Middle frontal gyrus (tissue), 1 donor: ENCODE measurements at regions not wholly inside any gene's neighbourhood (a gene's known extent, or its start where the extent isn't known, plus 50 kb on each side); places are given as distances from the start of the nearest gene placed in this dataset.
"Not testable (repeated sequence)": the region's sequence is repeated elsewhere in the genome, so short reads cannot be mapped to it uniquely, and the experiment has no call there.

Experiments
- DNase-seq: peaks from one replicate; pipeline ENCODE4 v3.0.0-alpha.2; 2015; ENCODE audit warnings: low spot score; ENCODE audit errors: extremely low spot score

DNA sequence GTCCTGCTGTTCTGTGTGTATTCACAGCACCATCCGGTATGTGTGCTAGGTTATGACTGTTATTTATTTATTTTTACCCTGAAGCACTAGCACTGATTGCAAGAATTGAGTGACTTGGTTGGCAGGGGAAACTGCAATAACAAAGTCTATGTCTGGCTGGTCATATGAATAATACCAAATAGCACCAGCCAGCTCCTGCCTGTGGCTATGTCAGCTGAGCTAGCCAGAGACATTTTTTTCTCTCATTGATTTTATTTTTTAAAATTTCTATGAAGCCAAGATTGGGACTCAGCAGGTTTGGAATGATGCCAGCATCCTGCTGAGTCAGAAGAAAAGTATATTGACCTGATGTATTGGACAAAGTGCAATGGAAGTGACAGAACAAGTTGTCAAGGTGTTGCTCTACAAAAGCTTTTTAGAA, 188.5 kb upstream of the CDH2 start:
- DNase-seq = no peak

DNA sequence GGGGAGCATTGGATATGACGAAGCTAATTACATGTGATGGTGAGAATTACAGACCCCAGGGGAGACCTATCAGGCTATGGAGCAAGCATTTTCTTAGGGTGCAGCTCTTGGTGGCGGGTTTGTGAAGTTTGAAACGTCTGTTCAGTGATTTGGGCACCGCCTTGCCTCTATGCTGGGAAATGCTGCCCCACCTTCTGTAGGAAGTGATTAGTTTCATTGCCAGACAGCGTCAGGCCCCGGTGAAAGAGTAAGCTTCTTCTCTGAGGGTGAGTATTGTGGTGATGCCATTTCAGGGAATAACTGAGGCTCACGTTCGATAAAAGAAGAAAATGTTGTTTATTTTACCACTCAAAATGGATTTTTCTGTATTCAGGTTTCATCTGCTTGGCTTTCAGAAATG, 186.2 kb upstream of the CDH2 start:
- DNase-seq = no peak

DNA sequence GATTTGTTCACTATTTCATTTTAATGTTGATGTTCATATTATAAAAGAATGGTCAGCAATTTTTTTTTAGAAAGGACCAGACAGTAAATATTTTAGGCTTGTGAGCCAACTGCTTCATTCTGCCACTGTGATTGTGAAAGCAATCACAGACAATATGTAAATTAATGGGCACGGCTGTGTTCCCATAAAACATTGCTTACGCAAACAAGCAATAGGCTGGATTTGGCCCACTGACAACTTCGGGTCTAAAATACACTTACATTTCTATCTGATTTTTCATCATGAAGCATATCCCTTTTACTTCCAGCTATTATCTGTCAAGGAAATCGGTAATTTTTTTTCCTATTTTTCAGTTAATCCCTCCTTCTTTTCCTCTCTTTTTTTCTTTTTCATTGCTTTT, 182.2 kb upstream of the CDH2 start:
- DNase-seq = no peak

DNA sequence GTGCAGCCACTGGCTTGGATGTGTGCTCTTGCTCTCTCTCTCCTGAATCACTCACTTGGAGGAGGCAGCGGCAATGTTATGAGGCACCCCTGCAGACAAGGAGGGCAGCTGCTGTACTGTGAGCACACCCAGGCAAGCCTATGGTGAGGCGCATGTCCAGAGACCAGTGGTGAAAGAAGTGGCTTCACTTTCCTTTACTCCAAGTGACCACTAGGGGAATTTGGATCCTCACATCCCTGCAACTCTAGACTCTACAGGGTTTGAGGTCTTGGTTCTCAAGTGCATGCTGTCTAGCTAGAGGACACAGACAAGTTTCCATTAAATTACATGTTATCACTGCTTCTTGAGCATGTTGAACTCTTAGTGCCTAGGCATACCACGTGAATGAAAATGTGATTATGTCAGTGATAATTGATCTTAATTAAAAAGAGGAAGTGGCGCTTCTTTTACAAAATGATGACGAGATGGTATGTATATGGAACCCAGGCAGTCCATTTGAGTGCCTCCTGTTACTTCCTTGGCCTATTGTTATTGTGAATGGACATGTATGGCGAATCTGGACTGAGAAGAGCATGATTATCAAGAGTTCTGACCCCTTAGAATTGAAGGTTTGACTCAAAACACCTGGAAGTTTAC, 181.0 kb upstream of the CDH2 start:
- no peak for DNase-seq

DNA sequence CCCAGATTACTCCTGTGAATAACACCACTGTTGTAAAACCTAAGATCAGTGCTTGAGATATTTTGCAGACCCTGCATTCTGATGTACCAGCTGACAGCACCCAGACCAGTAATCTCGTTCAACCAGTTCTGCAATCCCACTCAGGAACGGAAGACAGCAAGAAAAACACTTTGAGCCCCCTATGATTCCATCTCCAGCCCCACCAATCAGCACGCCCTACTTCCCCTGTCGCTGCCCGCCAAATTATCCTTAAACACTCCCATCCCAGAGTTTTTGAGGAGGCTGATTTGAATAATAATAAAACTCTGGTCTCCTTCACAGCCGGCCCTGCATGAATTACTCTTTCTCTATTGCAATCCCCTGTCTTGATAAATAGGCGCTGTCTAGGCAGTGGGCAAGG, 173.9 kb upstream of the CDH2 start:
- no peak for DNase-seq

DNA sequence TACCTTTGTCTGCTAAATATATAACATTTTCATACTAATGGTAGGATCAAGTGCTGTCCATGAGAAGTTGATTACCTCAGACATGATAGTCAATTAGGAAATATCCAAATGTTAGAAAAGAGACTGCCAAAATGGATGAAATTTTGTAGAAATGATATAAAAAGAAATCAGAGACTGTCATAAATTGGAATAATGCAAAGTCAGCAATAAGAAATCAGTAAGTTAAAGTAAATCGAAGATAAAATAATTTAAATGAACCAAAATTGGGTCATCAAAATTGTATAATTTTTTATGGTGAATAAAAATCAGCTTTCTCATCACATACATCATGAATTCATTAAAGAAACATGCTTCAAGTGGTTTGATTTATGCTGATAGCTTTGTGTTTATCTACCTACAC, 165.3 kb upstream of the CDH2 start:
- no peak for DNase-seq

DNA sequence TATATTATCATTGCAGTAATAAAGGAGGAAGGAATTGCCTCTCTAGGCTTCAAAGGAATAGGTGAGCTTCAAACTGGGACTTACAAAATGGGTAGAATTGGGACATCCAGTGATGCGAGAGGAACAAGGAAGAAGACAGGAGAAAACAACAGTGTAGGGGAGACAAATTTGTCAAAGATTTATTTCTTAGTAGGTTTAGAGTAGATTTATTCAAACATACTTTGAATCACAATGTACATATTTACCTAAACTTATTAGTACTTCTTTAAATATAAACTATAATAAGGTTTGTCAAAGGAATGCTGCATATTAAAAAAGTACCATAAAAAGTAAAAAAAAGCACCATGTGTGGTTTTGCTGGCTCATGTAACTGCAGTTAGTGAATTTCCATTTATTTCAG, 161.4 kb upstream of the CDH2 start:
- no peak for DNase-seq

DNA sequence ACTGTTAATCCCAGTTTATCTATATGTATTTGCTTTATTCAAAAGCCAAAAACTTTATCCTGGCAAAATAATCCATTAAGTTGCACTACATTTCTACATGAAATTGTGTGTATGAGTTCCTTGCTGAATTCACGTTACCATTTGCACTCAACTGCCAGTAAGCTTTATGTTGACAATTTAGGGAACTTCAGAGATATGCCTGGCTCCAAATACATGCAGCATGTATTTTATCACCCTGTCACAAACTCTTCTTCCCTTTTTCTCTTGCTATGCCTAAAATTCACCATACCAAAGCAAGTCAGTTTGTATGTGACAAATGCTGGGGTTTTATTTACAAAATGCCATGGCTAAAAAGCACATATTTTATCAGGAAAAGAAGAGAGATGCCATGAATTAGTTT, 157.6 kb upstream of the CDH2 start:
- DNase-seq = no peak

DNA sequence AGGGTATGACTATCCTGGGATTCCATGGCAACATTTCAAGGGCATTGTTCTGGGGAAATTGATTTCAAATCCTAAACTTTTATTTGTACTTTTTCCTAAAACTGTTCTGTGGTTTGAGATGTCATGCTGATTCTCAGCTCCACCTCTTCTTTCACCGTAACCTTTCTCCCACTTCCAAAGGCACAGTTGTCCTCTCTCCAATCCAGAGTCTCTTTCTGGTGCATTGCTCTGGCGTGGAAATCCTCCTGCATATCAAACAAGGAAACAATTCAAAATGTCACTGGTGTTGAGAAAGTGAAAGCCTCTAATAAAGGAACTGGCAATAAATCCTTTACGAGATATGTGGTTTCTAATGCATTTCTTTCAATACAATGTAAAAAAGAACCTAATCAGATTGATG, 155.1 kb upstream of the CDH2 start:
- DNase-seq = no peak

DNA sequence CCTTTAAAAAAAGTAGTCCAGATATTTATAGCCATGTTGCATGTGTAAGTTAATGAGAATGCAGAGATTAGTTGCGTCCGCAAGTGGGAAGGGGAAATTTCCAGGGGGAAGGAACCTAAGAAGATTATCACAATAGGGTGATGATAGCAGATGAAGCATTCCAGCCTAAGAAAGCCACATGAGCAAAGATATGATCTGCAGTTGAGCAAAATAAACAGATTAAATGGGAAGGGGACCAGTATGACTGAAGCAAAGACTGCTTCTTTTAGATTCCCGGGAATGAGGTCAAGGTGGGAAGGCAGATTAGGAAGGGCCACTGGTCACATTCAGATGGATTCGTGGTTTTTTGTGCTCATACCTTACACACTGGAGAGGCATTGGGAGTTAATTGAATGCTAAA, 154.6 kb upstream of the CDH2 start:
- DNase-seq = no peak

DNA sequence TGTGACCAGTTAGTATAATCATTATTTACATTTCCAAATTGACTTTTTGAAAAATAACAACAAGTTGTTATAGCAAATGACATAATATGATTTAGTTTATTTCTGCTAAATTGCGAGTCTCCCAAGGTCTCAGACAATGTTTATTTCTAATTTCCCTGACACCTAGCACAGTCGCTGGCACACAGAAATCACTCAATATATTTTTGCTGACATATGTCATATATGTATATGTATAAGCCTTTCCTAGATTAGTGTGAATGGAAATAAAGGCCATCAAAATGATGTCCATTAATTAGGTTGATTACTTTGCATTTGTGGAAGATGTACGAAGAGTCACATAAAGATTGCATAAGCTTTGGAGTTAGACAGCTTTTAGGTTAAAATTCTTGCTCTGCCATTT, 136.7 kb upstream of the CDH2 start:
- DNase-seq = no peak

DNA sequence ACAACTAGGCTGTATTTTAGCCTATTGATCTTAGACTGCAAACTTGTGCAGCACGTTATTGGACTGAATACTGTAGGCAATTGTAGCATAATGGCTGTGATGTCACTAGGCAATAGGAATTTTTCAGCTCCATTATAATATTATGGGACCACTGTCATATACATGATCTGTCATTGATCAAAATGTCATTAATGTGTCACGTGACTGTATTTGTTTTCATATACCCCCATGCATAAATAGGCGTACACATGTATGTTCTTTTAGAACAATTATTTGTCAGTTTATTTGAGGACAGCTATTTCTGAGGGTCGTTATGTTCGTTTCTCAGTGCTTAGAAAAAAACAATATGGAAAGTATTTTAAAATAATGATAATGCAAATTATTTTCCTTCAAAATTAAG, 111.9 kb upstream of the CDH2 start:
- no peak for DNase-seq

DNA sequence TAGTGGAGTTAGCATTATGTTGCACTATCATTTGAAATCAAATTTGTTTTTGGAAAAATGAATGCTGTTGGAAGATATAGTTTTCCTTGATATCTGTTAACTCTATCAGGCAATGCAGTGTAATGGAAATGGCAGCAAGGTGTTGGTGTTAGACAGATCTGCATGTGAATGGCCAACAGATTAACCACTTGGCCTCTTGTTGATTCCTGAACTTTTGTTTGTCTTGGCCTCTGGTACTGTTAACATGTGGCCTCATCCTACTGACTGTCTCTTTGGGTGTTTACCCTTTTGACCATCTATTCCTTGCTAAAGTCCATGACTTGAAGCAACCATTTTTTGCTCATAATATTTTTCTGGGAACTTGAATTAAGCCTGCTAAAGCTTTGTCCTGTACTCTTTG, 110.2 kb upstream of the CDH2 start:
- no peak for DNase-seq

DNA sequence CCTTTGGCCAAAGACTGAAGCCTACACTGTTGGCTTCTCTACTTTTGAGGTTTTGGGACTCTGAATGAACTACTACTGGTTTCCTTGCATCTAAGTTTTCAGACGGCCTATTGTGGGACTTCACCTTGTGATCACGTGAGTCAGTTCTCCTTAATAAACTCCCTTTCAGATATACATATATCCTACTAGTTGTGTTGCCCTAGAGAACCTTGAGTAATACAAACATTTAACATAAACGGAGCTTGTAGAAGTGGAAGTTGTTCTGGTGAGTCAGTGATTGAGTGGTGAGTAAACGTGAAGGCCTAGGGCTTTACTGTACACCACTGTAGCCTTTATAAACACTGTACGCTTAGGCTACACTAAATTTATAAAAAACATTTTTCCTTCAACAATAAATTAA, 107.2 kb upstream of the CDH2 start:
- DNase-seq = no peak

DNA sequence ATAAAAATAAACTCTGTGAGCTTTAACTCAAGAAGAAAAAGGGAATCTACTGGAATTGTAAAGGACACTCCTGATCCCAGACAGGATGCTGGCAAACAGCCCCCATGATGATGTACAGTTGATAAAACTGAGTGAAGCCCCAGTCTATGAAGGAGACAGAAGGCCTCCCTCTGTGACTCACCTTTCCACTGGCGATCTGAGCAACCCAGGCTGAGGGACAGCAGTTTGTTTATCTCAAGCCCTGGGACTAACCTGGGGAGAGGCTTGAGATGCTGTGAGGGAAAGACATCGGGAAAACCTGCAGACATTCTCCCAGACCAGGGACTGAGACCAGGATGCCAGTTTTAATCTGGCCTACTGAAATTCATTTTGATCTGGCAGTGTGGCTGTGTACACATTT, 104.5 kb upstream of the CDH2 start:
- no peak for DNase-seq

DNA sequence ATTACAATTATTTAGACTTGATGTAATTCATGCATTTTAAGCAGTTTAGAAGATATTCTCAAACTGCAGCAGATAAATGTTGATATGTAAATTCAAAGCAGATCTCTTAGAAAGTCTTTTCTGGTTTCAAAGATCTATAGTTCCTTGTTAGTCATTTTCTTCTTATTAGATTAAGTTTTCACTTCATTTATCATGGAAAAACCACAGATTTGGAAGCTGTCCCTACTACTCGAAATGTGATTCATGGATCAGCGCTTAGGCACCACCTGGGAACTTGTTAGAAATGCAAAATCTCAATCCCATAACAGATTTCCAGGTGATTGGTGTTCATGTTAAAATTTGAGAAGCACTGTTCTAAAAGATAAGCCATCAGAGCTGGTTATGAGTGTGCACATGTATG, 92.8 kb upstream of the CDH2 start:
- no peak for DNase-seq

DNA sequence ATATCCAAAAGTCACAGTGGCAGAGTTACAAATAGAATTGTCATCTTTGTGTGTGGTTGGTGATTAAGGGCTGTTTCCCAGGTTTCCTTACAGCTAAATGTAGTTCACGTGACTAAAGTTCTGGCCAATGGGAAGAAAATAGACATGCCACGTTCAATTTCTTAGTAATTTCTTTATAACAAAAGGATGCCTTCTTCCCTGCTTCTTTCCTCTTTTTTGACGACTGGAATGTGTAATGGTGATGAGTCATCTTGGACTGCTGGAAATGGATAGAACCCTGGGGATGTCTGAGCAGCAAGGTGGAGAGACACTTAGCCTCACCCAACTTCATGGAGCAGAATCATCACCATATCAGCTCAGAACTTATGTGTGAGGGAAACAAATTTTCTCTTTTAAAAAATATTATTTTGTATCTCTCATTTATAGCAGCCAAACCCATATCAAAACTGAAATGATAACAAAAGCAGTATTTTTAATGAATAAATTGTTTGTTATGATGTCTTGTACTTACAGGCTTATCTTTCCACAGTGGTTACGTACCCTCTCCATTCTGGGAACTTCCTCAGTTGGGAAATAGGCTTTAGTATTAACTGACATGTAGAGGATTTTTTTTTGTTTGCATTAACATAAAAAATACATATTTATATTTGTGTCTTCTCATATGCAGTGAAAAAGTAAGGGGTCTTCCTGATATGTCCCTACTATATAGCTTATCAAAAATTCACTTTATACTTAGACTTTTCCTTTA, 91.1 kb upstream of the CDH2 start:
- no peak for DNase-seq

DNA sequence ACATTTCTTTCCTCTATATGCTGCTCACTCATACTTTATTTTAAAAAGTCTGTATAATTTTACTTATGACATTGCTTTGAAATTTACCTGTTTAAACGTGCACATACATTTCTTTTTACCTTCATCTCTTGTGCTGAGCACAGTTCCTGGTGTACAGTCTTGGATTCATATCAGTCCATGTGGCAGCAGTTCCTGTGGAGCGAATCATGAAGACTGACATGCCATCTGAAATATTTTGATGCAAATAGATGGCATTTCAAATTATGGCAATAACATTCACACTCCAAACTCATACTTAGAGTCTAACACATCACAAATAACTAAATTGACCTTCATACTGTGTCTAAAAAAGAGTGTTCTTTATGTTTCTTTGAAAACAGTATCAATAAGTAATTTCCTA, 90.3 kb upstream of the CDH2 start:
- DNase-seq = no peak

DNA sequence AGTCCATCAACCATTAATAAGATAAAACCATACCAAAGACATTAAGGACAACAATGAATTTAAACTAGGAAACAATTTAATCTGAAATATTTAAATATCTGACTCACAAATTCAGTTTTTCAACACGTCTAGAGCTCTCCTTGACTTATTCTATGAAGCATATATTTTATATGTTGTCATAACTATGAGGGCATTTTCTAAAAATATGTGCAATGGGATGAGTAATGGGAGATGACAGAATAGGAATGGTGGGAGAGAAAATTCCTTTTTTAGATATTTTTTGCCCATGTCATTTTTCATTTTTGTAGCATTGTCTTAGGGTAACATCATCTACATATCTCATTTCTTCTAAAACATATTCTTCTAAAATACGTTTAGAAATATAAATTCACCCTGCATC, 79.2 kb upstream of the CDH2 start:
- no peak for DNase-seq

DNA sequence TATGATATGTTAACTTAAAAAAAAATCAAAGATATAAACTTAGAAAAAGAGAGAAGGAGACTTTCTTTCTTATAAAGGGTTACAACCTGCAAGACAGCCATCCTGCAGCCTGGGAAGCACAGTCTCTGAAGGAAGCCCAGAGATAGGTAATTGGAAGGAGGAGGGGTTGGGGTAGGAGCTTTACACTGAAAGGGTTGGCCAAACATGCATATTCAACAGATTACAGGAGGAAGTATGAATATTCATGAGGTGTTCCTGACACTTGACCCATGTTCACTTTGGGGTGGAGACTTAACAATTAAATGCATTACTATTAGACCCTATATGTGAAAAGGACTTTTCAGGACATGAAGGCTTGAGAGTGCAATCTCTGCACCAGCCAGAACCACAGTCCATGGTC, 71.7 kb upstream of the CDH2 start:
- DNase-seq = no peak

DNA sequence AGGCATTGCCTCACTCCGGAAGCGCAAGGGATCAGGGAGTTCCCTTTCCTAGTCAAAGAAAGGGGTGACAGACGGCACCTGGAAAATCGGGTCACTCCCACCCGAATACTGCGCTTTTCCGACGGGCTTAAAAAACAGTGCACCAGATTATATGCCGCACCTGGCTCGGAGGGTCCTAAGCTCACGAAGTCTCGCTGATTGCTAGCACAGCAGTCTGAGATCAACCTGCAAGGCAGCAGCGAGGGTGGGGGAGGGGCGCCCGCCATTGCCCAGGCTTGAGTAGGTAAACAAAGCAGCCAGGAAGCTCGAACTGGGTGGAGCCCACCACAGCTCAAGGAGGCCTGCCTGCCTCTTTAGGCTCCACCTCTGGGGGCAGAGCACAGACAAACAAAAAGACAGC, 63.7 kb upstream of the CDH2 start:
- DNase-seq = not testable (repeated sequence)

DNA sequence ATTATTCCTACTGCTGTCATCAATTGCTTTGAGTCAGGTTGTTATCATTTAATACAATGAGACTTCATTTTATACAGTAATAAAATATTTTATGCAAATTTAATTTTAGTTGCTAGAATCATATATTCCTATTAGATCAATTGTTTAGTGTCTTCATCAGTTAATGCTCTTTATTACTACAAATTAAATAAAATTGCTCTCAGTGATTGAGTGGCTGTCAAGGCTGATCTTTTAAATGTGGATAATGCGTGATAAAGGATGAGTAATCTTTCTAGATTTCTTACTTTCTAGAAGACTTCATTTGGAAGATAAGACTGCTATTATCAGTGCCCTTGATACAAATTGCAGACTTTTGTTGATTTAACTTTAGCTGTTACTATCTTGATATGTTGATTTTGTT, 59.6 kb upstream of the CDH2 start:
- no peak for DNase-seq
